Muscle of arm (tissue), 1 donor: ENCODE measurements at regions not wholly inside any gene's neighbourhood (a gene's known extent, or its start where the extent isn't known, plus 50 kb on each side); places are given as distances from the start of the nearest gene placed in this dataset.

Experiments
- DNase-seq: peaks from one replicate; pipeline ENCODE4 v3.0.0-alpha.2; 2013

DNA sequence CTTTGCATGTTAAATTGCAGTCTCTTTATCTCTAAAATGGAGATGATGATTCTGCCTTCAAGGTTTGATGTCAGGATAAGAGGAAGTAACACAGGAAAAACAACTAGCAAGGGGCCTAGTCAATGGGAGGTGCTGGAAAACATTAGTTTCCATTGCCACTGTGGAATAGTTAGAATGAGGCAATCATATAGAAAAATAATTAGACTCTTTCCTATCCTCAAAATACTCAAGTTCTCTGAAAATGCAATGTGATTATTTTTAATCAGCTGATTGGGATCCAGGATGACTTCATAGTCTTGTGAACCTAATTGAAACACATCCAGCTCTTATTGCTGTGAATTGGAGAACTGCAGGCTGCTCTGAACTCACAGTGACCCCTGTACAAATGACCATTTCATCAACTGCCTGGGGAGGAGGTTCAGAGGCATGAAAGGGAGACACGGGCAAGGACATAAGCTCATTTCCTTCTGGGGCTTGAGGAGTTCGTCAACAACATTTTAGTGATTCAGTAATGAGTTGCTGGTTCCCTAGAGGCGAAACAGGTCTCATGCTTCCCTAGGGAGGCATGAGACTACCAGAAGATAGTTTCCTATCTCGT, 422.5 kb downstream of the LPIN1 start:
- peak; percentile 63 for DNase-seq

DNA sequence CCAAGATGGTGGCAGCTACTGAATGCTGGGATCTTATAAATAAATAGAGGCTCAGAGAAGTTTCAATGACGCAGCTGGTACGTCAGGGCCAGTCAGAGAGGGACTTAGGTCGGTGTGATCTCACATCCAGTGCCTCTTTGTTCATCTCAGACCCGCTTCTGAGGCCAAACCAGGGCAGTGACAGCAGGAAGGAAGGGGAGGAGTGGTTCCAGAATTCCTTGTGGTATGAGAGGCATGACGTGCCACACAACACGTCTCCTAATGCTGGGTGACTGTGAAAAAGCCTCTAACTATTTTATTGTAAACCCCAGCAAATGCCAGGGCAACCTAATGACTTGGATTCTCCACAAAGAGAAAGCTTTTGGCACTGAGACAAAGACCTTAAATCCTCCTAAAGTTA, 423.3 kb downstream of the LPIN1 start:
- DNase-seq: peak; percentile 38

DNA sequence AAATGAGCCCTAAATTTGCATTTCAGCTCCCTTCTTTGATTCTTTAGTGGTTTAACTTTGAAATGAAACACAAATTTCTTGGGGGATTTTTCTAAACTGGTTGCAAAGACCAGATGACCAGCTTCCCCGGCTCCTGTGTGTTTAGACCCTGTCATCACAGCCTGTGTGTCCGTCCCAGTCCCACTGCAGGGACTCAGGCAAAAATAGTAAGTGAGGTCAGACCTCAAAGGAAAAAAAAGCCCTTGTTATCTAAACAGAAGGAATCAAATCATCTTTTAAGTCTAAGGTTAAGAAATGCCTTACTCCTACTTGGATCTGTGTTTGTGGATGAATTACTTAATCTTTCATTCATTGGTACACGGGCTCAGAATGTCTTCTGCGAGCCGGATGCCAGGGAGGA, 423.7 kb downstream of the LPIN1 start:
- no peak for DNase-seq

DNA sequence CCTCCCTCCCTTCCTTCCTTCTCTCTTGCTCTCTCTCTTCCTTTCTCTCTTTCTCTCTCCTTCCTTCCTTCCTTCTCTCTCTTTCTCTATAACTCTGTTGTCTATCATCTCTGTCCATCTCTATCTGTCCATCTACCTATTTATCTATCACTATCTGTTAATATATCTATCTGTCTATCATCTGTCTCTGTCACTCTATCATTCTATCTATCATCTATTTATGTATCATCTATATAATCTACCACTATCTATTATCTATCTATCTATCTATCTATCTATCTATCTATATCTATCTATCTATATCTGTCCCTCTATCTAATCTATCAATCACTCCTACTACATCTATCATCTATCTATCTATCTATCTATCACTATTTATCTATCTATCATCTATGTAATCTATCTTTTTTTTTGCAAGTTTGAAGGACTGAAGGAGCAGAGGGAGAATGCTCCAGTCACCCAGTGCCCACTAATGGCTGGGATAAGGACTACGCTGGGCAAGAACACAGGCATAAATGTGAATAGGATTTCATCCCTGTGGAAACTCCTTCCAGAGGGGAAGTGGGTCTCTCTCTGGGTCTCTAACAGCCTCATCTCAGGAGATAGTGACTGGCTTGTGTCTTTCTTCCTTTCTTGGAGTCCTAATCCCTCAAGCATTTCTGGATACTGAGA, 427.0 kb downstream of the LPIN1 start:
- no peak for DNase-seq

DNA sequence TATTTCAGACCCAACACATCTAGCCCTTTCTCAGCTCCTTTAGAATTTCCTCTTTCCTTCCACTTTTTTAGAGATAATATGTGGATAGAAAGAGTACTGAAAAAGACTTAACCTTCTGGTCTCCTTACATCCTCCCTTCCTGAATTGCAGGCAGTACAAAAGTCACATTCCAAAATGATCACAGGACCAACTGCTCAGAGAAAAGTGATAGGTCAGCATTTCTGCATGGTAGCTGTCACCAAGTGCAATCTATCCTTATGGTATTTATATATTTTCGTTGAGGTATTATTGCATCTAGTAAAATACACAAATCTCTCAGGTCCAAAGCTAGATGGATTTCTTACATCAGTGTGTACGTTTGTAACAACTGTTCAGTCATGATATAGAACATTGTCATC, 427.5 kb downstream of the LPIN1 start:
- DNase-seq: no peak

DNA sequence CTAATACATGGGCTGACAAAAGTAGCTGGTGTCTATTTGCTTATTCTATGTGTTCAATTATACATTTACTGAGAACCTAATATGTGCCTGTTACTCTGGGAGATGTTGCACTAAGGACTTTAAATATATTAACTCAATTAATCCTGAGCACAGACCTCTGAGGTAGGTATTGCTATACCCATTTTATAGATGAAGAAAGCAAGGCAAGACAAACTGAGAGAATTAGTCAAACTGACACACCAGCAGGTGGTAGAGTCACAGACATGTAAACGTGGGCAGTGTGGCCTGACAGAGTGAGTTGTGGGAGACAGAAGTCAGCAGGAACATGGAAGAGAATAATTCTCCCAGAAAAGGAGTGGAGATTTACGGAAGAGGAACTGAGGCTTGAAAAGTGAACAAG, 428.9 kb downstream of the LPIN1 start:
- DNase-seq: no peak

DNA sequence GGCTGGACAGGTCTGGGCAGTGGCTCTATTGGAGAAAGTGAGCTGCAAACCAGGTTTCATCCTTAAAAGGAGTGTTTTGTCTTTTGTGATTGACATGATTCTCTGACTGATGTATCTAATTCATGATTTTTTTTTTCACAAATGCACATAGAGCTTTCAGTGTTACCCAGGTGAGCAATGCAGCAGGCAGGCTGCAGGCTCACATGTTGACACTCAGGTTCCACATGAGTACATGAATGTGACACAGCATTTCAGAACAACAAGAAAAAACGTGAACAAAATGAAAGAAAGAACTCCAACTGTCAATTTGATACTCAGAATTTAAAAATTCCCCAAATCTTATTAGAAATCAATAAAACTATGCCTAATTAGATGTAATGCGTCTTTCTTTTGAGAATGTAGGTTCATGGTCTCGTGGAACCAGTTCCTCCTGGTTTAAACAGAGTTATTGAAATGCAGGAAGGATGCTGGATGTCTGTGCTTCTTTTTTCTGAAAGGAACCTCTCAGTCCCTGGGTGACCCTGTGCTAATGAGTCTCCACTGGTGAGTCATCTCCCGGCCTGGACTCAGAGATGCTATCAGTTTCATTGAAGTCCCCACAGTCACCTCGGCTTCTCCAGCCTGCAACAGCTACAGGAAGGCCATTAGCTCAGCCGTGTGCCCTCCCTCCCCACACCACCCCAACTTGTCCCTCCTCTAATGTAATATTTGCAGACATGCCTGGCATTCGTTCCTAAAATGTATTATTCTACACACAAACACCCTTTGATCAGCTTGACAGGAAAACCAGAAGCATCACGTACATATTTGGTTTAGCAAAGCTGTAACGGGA, 430.4 kb downstream of the LPIN1 start:
- no peak for DNase-seq

DNA sequence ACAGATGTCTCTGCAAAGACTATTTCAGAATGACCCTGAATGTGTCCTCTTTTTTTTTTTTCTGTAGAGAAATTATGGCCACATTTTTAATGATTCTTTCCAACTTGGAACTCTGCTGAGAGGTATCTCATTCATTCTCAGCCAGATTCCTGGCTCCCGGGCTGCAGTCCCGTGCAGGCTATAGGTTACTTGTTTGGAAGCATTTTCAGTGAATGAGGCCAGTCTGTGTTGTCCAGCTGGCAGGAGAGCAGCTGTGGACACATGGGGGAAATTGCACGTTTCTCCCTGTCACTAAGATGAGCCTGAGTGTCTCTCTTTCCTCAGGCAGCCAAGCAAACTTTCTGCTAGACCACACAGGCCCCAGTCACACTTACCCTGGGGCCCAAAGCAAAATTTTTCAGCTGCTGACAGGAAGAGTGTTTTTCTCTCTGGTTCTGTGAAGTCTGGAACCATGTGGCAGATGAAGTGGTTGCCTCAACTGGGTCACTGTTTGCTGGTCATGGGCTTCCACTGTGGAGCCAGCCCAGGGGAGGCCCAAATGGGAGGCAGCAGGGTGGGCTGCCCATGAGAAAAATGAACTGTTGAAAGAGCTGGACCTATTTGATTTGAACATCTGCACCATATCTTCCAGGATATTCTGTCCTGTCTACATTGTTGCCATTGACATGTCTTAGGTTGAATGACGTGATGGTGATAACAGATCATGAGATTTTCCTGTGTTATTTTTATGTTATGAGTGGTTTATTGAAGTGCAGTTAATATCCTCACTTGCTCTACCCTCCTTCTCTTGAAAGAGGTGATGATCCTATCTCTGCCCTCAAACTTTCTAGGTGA, 431.2 kb downstream of the LPIN1 start:
- peak; percentile 95 for DNase-seq

DNA sequence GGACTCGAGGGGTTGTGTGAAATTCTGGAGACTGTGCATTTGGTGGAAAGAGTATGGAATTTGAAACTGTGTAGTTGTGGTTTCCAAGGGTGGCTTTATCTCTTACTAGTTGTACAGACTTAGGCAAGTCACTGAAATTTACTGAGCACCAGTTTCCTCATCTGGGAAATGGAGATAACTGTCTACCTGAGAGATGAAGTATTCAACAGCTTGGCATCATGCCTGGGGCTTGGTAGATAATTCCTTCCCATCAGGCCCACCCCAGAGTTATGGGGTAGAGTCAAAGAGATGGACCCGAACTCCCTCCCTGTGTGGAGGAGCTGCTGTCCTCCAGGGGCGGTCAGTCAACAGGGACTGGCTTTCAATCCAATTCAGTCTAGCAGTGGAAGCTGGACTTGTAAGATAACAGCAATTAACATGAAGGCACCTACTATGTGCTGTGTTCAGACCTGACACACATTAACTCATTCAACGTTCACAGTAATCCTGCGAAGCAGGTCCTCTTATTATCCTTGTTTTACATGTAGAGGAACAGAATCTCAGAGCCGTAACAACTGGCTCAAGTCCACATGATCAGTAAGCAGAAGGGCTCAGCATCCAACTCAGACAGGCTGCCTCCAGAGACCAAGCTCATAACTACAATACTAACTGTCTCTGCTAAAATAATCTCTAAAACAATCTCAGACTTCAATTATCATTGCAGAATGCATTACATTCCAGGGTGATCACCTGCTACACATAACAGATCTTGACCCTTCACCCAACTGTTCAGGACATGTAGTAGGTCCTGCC, 432.1 kb downstream of the LPIN1 start:
- no peak for DNase-seq

DNA sequence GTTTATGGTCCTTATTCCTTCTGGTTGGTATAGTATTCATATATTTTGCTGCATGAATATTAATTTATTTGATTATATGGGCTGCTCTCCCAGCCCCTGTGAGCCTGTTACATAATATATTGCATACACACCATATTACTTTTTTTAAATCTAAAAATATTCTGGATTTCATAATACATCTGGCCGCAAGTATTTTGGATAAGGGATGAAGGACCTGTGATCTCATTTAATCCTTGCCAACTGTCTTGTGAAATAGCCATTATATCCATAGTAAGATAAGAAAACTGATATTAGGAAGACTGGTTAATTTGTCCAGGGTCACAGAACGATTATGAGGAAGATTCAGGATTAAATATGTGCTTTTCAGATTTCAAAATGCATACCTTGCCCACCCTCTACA, 433.6 kb downstream of the LPIN1 start:
- DNase-seq: no peak

DNA sequence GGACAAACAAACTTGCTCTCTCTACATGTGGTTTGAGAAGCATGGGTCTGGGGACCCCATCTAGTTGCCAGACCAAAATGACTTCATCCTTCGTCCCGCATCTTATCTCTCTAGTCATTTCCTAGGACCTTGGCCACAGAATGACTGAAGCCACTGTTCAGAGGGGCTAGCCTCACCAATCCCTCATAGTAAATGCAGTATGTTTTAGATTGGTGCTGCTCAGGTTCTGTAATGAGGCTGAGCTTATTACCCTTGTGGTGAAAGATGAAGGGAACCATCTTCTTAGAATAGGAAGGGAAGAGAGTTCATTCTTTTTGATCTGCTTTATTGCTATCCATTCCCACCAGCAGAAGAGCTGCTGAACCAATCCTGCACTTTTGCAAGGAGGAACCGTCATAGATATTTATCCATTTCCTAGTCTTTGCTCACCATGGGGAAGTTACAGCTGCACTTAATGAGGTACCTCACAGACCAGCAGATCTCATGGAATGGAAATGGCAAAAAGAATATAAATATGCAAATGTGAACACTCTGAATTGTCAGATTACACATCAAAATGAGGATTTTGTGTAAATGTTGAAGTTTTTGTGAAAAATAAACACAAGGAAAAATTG, 436.7 kb downstream of the LPIN1 start:
- no peak for DNase-seq

DNA sequence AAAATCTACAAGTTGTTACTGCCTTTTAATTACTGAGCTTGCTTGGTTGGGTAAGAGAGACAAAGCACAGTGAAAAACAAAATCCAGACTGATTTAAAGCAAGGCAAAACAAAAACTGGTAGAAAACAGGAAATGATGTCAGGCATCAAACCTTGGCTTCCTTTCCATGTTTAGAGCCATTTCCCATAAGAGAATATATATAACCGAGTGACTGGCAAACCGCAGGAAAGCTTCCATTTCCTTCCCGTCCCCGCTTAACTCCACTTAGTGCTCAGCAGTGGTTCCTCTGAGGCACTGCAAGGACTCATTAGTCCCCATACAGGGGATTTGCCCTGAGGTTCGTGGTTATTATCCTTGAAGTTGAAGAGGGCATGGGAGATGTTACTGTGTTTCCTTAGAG, 446.3 kb downstream of the LPIN1 start:
- DNase-seq: no peak

DNA sequence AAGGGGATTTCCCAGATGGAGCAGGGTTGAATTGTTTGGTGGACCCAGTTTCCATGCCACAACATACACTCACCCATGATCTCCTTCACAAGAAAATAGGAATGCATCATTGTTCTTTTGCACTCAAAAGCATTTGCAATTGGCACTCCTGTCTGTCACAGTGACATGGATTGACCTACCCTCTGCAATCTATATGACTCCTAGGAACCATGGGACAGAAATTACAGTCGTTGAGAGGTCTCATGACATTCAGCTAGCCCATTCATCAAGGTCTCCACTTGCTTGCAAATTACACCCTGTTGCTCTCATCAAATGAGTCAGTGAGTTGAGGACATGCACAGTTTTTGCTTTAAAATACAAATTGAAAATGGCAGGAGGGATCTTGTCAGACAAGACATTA, 448.5 kb downstream of the LPIN1 start:
- no peak for DNase-seq

DNA sequence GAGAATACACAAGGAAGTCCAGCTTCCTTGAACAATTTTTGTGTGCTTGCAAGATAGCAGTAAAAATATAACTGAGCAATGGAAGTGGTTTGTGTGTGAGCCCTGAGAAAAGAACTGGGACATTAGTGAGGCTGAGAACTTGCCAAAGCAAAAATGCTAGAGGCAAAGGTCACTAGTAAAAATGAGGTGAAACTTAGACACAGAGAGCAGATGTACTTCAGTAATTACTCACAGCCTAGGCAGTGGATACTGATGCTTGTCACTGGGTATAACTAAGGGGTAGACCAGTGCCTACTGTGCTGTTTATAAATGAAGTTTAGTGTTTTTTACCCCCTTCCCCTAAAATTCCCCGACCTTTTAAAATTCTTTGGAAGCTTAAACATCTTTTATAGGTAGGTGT, 450.1 kb downstream of the LPIN1 start:
- DNase-seq: no peak

DNA sequence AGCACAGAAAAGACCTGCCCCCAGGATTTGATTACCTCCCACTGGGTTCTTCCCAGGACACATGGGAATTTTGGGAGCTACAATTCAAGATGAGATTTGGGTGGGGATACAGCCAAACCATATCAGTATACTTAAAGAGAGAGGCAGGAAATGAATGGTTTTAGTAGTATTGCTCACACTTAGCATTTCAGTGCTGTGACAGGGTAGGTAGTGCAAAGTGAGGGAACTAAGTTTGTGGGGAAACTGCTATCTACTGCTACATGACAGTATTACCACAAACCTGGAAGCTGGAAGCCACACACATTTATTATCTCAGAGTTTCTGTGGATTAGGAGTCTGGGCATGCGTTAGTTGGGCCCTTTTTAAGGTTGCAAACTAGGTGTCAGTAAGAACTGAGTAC, 450.7 kb downstream of the LPIN1 start:
- no peak for DNase-seq

DNA sequence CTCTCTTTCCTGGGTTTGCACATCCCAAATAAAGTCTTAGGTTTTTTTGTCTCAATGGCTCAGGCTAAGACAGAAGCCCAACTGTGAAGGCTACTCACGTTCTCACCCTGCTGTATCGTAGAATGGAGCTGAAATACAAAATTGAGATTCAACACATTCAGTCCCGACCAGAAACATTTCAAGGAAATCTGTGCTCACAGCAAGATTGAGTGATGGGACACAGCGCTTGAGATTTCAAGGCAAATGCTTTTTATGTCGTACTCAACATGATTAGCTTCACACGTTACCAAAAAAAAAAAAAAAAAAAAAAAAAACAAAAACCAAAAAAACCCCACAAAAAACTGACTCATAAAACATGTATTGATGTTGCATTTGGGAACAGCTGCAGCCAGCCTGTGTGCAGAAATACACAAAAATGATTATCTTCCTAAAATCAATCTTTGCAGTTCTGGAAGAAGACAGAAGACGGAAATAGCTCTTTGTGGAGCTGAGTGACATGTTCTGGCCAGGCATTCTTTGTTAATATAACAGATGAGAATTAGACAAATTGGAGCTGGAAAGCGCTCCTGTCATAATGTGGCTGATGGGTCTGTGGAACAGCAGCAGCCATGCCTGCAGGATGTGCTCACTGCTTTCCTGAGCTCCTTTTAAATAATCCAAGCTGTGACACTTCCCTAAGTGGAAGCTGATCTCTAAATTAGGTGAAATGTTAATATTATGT, 453.2 kb downstream of the LPIN1 start:
- no peak for DNase-seq

DNA sequence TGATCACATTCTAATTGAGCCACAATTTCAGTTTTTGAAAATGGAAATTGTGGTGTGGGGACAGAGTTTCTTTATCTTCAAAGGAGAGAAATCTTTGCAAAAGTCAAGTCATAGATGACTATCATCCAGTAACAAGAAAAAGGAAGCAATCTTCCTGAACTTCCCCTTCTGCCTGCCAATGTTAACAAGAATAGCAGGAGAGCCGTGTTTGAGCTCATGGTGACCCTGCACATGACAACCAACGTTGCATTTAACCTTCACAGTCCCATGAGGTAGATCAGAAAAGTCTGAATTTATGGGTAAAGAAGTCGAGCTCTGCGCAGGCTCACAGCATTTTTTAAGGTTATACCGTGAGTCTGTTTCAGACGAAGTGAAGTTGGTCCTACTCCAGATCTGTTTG, 454.9 kb downstream of the LPIN1 start:
- no peak for DNase-seq

DNA sequence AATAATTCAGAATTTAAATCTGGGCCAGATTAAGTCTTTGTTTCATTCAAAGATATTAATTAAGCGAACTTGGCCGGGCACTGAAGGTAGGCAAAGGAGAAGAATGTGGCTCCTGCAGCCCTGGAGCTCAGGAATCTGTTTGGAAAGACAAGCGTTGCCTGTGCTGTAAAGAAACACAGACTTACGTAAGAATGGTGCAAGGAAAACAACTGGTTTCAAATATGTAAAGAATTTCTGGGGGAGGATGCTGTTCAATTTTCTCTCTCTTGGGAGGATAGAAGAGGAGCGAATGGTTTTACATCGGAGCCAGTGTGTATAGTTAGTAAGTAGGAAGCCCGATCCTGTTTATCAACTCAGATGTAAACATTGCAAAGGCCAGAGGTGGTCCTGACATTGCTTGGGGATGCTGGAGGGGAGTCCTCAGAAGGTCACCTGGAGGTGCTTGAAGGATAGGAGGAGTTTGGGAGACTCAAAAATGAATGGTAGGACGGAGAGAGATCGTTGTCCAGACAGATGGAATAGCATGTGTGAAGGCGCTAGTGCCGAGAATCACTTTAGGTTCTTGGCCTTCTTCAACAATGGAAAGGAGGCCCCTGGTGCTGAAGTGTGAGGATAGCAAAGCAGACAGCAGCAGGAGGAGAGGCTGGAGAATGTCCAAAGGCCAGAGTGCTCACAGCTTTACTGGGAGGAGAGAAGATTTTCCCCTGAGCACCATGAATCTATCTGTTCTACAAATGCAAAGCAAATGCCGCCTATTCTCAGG, 456.1 kb downstream of the LPIN1 start:
- peak; percentile 90 for DNase-seq

DNA sequence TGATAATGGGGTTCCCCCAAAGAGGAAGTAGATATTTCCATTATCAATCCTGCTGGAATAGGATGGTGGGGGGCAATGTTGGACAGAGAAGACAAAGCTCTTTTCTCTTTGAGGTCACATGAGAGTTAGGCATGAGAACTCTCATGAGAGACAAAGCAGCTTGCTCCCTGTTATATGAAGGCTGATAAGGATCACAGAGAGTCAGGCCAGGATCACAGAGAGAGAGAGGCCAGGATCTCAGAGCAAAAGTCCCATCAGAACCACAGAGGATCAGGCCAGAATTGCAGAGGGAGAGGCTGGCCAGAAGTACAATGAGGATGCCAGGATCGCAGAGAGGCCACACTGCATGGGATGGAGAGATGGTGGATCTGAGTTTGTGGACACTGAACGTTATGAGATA, 457.1 kb downstream of the LPIN1 start:
- DNase-seq: no peak

DNA sequence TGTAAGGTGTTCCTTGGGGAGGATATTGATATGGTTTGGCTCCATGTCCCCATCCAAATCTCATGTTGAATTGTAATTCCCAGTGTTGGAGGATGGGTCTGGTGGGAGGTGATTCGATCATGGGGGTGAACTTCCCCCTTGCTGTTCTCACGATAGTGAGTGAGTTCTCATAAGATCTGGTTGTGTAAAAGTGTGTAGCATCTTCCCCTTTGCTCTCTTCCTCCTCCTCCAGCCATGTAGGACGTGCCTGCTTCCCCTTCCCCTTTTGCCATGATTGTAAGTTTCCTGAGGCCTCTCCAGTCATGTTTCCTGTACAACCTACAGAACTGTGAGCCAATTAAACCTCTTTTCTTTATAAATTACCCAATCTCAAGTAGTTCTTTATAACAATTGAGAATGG, 458.7 kb downstream of the LPIN1 start:
- DNase-seq: no peak
